ENCODE measurements at regions not wholly inside any gene's neighbourhood (a gene's known extent, or its start where the extent isn't known, plus 50 kb on each side); places are given as distances from the start of the nearest gene placed in this dataset.
A peak's percentile ranks its signal among the peaks of the same experiment; 100 is the strongest.

DNA sequence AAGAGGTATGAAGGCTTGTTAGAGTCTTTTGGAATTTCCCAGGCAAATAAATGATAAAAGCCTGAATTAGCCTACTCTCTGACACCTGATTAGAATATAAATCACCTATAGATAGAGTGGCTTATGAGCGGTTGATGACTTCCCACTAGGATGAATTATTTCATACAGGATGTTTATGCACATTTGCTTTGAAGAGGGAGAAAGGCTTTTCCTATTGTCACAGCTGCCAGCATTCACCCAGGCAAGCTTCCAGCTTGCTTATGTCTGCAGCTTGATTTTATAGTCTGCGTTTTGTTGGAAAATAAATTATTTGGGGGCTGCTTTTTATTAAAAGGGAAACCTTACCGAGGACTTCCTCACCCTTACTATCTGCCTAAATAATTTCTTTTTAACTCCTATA is 51.3 kb upstream of the EIF2S2 start:
- no peak for DNase-seq

DNA sequence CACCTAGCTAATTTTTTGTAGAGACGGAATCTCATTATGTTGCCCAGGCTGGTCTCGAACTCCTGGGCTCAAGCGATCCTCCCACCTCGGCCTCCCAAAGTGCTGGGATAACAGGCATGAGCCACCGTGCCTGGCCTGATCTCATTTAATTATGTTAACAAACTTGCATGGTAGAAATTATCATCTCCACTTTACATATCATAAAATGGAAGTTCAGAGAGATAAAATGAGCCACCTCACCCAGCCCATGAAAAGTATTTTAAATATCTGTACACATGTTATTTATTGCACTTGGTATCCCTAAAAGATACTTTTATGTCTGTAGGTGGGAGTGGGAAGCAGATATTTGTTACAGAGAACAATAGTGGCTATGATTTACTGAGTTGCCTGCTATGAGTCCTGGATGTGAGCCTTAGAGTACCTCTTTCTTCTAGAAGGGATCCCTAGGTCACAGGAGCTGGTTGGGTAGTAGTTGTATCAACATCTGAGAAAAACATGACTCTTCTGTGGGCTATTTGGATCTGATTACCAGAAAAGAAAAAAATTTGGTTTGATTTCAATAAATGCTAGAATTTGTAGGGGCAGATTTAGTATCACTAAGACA is 52.4 kb upstream of the EIF2S2 start:
- no peak for DNase-seq

DNA sequence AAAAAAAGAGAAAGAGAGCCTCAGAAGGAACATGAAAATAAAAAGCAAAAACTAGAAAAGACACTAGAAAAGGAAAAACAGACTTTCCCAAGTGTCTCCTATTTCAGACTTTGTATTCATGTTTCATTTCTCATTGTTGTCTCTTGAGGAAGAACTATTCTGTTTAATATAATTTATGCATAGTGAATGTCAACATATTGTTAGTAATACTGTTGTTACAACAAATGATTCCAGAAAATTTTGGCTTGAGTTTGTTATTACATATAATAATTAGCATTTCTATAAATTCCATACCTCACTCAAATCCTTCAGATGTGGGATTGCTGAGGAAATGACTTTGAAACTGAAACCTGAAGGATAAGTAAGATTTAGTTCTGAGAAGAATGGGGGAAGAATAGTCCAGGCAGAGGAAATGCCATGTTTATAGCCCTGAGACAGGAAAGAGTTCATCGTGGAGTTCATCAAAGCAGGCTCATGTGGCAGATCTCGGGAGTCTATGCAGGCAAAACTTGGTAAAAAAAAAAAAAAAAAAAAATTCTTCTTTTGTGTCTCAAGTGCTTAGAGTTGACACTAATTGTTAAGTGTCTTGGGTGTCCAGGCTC is 53.1 kb upstream of the EIF2S2 start:
- no peak for DNase-seq

DNA sequence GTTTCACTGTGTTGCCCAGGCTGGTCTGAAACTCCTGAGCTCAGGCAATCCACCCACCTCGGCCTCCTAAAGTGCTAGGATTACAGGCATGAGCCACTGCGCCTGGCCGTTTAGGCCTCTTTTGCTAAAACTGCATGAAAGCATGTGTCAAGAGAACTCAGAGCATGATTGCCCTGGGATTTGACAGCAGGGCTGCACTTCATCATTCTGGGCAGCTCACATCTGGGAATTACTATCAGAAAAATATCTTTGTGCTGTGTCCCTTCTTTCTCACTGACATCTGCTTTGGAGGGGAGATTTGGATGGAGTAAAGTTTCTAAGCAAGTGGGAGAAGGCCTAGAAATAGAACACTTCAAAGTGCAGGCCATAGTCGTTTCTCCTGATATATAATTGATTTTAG is 59.6 kb upstream of the EIF2S2 start:
- no peak for DNase-seq

DNA sequence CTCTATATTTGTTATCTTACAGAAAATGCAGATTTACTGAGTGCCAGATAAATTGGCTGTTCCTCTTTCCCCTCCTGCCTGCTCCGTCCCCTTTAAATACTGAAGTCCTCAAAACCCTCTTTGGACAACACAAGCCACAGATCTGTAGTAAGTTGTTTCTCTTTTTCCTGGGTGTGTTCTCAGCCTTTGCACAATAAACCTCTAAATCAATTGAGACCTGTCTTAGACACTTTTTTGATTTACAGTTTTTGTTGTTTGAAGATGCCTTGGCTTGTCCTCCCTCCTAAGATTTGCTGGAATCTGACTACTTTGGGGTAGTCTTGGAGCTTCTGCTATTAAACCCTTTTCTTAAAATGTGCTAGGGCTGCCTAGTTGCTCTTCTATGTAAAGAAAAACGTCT is 60.9 kb upstream of the EIF2S2 start:
- DNase-seq = no peak

DNA sequence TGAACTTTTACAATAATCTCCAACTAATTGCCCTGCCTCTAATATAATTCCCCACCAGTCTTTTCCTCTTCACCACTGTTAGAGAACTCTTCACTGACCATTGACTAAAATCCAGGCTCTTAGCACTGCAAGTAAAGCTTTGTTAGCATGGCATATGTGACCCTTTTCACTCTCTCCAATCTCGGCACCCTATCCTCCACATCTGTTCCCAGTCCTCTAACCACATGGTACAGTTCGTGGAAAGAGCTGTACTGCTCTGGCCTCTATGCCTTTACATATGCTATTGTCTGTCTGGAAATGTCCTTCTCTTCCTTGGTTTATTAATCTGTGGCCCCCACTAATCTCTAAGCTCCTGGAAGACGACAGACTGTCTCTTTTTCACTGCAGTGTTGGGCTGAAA is 63.0 kb upstream of the EIF2S2 start:
- no peak for DNase-seq

DNA sequence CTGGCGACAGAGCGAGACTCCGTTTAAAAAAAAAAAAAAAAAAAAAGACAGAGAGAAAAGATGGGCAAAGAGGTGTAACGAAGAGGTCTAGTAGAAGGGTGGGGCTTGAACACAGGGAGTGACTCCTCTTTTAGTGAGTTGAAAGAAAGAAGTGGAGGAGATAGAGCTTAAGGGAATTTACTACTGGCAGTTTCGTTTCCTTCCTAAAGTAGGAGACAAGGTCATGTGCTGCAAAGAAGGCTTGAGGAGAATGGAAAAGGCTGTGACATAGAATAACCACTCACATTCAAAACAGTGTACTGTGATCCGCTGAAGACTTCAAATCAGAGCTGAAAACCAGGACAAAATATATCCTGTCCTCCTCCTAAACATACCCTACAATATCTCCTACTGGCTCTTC is 63.8 kb upstream of the EIF2S2 start:
- no peak for DNase-seq

DNA sequence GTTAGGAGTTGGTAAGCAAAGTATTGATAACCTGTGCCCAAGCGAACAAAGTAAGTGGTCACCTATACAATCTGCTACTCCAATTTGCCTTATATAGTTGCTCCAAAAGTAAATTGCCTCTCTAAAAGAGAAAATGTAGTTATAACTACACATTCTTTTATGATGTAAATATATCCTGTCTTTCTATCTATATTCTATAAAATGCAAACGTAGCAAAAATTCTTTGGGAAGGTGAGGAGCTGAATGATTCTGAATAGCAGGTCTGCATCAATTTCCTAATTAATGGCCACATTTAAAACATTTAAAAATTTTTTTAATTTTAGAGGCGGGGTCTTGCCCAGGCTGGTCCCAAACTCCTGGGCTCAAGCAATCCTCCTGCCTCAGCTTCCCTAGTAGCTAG is 64.2 kb upstream of the ASIP start:
- no peak for DNase-seq

DNA sequence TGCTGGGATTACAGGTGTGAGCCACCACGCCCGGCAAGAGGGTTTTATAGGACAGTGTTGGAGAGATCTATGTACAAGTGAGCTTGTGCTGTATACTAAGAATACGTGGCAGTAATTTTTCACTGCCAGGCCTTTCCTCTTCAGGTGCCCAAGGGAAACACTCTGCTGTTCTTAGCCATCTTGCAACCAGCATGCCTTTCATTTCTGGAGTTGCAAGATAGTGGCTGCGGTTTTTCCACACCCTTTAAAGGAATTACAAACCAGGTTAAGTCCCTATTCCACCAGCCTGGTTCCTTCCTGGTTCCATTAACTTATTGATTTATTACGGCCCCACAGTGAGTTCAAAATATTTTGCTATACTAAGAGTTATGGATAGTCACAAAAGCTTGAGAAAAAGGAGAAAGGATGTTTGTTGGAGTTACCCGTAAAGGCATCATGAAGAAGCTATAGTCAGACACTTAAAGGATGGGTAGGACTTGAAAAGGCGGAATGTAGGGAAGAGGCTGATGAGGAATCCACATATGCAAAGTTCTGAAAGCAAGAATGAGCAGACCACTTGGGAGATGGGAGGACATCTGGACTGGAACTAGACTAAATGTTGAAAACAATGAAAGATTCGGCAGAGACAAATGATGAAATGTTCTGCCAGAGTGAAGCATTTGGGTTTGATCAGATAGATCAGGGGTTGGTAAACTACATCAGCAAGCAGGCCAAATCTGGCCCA is 61.4 kb upstream of the ASIP start:
- no peak for DNase-seq

DNA sequence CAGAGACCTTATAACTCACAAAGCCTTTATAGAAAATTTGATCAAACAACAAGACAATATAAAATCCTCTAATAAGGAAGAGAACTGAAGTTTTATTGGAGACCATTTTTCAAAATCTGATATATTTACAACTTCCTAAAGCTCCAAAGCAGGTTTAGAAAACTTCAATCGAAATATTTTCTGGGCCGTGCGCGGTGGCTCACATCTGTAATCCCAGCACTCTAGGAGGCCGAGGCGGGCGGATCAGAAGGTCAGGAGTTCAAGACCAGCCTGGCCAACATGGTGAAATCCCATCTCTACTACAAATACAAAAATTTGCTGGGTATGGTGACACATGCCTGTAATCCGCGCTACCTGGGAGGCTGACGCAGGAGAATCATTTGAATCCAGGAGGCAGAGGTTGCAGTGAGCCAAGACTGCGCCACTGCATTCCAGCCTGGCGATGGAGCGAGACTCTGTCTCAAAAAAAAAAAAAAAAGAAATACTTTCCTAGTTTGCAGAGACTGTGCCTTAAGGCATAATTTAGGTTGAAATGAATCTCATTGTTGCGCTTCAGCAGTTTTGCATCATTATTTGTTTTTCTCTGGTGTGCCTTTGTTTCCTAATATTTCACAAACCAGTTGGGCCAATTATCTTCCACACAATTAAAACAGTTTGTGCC is 60.6 kb upstream of the ASIP start:
- DNase-seq = no peak

DNA sequence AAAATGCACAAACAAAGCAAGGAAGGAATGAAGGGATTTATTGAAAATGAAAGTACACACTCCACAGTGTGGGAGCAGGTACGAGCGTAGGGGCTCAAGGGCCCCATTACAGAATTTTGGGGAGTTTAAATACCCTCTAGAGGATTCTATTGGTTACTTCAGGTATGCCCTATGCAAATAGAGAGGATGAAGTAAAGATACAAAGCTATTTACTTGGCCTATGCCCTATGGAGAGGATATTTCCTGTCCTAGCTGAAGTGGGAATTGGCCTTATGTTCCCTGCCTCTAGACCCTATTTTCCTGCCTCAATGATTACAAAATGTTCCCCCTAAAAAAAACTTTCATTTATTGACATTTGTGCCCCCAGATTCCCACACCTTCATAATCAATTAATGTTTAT is 59.7 kb upstream of the ASIP start:
- DNase-seq = no peak

DNA sequence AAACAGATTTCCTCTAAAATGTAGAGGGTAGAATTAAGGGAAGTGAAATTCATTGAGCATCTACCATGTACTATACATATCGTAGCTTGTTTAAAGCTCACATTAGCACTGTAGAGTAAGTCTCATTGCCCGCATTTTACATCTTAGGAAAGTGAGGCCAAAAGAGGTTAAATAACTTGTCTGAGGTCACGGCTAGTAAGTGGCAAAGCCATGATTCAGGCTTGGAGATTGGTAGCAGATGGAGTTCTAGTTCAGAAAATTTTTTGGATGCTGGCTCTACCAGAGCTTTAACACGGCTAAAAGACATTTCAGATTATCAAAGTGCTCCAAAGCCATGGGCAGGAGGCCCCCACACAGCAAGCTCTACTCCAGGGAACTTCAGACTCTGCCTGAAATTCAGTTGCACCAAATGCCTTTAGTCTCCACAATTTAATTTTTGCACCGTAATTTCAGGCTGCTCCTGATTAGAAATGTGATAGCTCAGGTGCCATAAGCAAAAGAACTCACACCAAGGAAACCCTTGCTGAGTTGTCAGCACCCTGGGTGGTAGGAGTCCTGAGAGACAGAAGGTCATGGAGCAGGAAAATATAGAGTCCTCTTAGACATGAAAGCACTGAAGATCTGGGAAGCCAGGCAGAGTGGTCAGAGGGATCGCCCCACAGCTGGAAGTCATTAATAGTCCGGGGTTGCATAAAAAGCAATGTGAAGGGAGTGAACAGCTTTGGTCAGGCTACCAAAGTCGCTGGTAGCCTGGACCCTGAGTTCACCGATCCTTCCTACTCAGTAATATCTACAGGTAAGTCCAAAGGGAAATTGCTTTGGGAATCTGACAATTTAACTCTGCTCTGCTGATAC is 55.2 kb upstream of the ASIP start:
- DNase-seq = no peak

DNA sequence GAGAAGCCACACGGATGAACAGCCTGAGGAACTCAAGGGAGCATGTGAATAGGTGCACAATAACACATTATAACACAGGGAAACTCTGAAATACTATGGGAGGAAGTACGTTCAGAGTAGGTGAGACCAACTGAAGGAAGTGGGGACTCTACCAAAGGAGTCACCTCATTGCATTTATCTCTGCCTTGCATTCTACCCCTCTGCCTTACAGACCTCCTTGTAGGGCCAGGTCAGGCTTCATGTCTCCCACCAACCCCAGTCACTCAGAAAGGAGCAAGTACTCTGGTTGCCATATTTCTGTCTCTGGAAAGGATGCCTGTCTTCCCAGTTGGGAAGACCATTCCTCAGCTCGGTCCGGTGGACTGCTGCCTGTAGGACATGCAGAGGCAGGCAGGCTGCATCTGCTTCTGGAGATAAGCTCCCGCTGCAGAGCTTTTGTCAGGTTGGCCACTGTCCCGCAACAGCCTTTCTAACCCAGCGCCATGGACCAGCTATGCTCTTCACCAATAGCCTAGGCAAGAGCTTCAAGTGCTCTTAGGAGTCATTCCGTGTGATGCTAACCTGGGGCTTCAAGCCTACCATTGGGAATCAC is 51.6 kb upstream of the ASIP start:
- DNase-seq = no peak

DNA sequence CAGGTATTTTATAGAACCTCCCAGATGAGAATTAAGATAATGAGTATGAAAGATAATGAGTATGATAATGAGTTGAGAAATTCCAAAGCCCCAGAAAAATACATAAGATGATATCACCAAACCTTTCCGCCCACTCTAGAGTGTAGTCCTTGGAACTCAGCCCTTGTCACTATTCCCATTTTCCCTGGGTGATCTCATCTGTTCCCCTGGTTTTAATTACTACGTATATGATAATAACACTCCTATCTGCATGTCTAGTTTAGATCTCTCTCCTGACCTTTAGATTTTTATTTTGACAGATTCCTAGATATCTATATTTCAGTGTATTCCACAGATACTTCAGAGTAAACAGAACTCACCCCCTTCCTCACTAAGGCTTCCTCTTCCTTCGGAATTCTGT is 51.0 kb upstream of the ASIP start:
- DNase-seq = no peak

DNA sequence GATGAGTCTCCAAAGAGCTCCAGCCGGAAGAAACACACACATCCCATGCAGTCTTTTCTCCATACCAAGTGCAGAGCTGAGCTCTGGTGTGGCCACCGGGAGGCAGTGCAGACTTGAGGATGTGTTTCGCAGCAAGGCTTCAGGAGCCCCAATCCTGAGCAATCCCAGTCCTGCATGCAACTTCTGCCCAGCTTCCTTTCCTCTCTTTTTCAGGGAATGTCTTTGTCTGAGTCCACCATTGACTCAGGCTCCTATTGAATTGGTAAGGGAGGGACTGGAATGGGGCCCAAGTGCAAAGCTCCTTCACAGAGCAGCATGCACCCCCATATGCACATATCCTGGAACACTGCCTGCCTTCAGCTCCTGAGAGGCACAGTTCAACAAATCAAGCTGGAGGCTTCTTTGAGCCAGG is 50.5 kb upstream of the ASIP start:
- DNase-seq = peak; percentile 8

Data from stimulated activated CD4-positive, alpha-beta T cell treated with anti-CD3 and anti-CD28 coated beads, Interleukin-12 subunit alpha, Interleukin-12 subunit beta, amount 100 ng/mL, for 4 hours (primary cell).